C1 segment of cervical spinal cord (tissue), 14 donors: ENCODE measurements at regions not wholly inside any gene's neighbourhood (a gene's known extent, or its start where the extent isn't known, plus 50 kb on each side); places are given as distances from the start of the nearest gene placed in this dataset.
"Not testable (repeated sequence)": the region's sequence is repeated elsewhere in the genome, so short reads cannot be mapped to it uniquely, and the experiment has no call there.

ENCODE experiments used
- DNase-seq, 14 donors: peaks; one replicate each; lab custom pipeline; 2025; lab: John Stamatoyannopoulos, UW

GRCh38 chr15:54841701-54842305 is 354.9 kb downstream of the RSL24D1 start:
- DNase-seq = no peak

GRCh38 chr15:54840621-54841398 is 355.9 kb downstream of the RSL24D1 start:
- DNase-seq = no peak

GRCh38 chr15:54839379-54839778 is 357.4 kb downstream of the RSL24D1 start:
- DNase-seq = no peak

GRCh38 chr15:54836052-54836795 is 360.5 kb downstream of the RSL24D1 start:
- no peak for DNase-seq

GRCh38 chr15:54829821-54830220 is 366.9 kb downstream of the RSL24D1 start:
- DNase-seq = no peak

- DNase-seq = peak in 4 of 14 donors; percentile 2 to 13 (median 10)
Measured at GRCh38 chr15:54820811-54821210, 375.9 kb downstream of the RSL24D1 start.

- DNase-seq = no peak
Measured at GRCh38 chr15:54820098-54820497, 376.6 kb downstream of the RSL24D1 start.

GRCh38 chr15:54816401-54816800 is 380.3 kb downstream of the RSL24D1 start:
- peak in 2 of 14 donors; percentile 2 to 94 for DNase-seq

GRCh38 chr15:54815556-54815955 is 381.2 kb downstream of the RSL24D1 start:
- no peak for DNase-seq

- no peak for DNase-seq
Measured at GRCh38 chr15:54812383-54812782, 384.4 kb downstream of the RSL24D1 start.

GRCh38 chr15:54810496-54810895 is 386.2 kb downstream of the RSL24D1 start:
- DNase-seq = peak in 1 of 14 donors; percentile 55

- DNase-seq = peak in 1 of 14 donors; percentile 34
Measured at GRCh38 chr15:54810031-54810430, 386.7 kb downstream of the RSL24D1 start.

- DNase-seq = peak in 1 of 14 donors; percentile 11
Measured at GRCh38 chr15:54808321-54808720, 388.4 kb downstream of the RSL24D1 start.

GRCh38 chr15:54803987-54804386 is 392.8 kb downstream of the RSL24D1 start:
- DNase-seq = no peak

- no peak for DNase-seq
Measured at GRCh38 chr15:54803134-54803808, 393.5 kb downstream of the RSL24D1 start.

- no peak for DNase-seq
Measured at GRCh38 chr15:54792526-54792925, 404.2 kb downstream of the RSL24D1 start.

- DNase-seq = no peak
Measured at GRCh38 chr15:54790693-54791092, 406.0 kb downstream of the RSL24D1 start.

- DNase-seq = peak in 4 of 14 donors; percentile 0 to 2 (median 2)
Measured at GRCh38 chr15:54789376-54789775, 407.4 kb downstream of the RSL24D1 start.

GRCh38 chr15:54781220-54781619 is 415.5 kb downstream of the RSL24D1 start:
- not testable (repeated sequence) for DNase-seq

GRCh38 chr15:54779271-54779670 is 417.5 kb downstream of the RSL24D1 start:
- DNase-seq = no peak

GRCh38 chr15:54776410-54776809 is 420.3 kb downstream of the RSL24D1 start:
- no peak for DNase-seq

GRCh38 chr15:54772663-54773062 is 424.1 kb downstream of the RSL24D1 start:
- DNase-seq = no peak
